Panc1 (cell line): ENCODE measurements at regions not wholly inside any gene's neighbourhood (a gene's known extent, or its start where the extent isn't known, plus 50 kb on each side); places are given as distances from the start of the nearest gene placed in this dataset.

Experiments
- ATAC-seq: fragments of 200-7000 bp; cut with Tn5 transposase; 2 replicates; pipeline ENCODE4 v1.9.1; 2020; ENCODE audit warnings: mild to moderate bottlenecking, moderate library complexity
- BruUV-seq: library from RNA; stranded (reverse); fragments of 400-500 nt; replicated peaks from 2 replicates; lab custom pipeline; 2021; lab: Mats Ljungman, UMichigan
- CTCF ChIA-PET: fragments of 300-600 bp; sonication (Branson Sonifier 250); formaldehyde crosslinking; loops from one replicate; lab custom pipeline; 2022; ENCODE audit warnings: antibody characterized with exemption; lab: Charles Lee
- POLR2A ChIA-PET: fragments of 300-600 bp; sonication (Branson Sonifier 250); formaldehyde crosslinking; loops from one replicate; lab custom pipeline; 2022; ENCODE audit warnings: antibody characterized with exemption; lab: Charles Lee
- DNase-seq: peaks from one replicate; pipeline ENCODE4 v3.0.0-alpha.2; 2010; ENCODE audit warnings: low read depth, low spot score
- H3K27ac ChIP-seq: 2 replicates; pipeline ENCODE4 v1.5.1; 2011; ENCODE audit warnings: mild to moderate bottlenecking, low read length, inconsistent platforms
- H3K27me3 ChIP-seq: fragments of 200-500 bp; sonication (Bioruptor generic); 2 replicates; pipeline ENCODE4 v1.6.0; 2014; ENCODE audit warnings: low read length, inconsistent platforms; ENCODE audit not compliant: control insufficient read depth, insufficient read depth
- H3K36me3 ChIP-seq: fragments of 200-500 bp; sonication (Bioruptor generic); 2 replicates; pipeline ENCODE4 v1.5.1; 2014; ENCODE audit warnings: inconsistent platforms, mild to moderate bottlenecking, low read length, moderate library complexity; ENCODE audit not compliant: control insufficient read depth, insufficient read depth
- H3K4me1 ChIP-seq: 2 replicates; pipeline ENCODE4 v1.5.1; 2011; ENCODE audit warnings: inconsistent platforms, mild to moderate bottlenecking, low read length, moderate library complexity; ENCODE audit not compliant: control insufficient read depth, insufficient read depth
- H3K4me3 ChIP-seq, 2 experiments: 2 replicates each; pipeline ENCODE4 v1.5.1; 2011 to 2012; ENCODE audit warnings: low read depth in 2 of 2, low read length in 2 of 2, mild to moderate bottlenecking in 2 of 2, inconsistent platforms in 1 of 2, moderate library complexity in 1 of 2
- H3K9me3 ChIP-seq: fragments of 200-500 bp; sonication (Bioruptor generic); 2 replicates; pipeline ENCODE4 v1.5.1; 2014; ENCODE audit warnings: low read depth, mild to moderate bottlenecking, inconsistent platforms, low read length, moderate library complexity; ENCODE audit not compliant: control insufficient read depth, insufficient read depth
- POLR2AphosphoS5 ChIP-seq: IDR thresholded peaks from 2 replicates; pipeline ENCODE4 v1.6.1; 2012; ENCODE audit warnings: mild to moderate bottlenecking, low read depth, low read length, moderate library complexity
- SIN3A ChIP-seq: IDR thresholded peaks from 2 replicates; pipeline ENCODE4 v1.6.1; 2012; ENCODE audit warnings: low read depth, mild to moderate bottlenecking, low read length, moderate library complexity, borderline replicate concordance; ENCODE audit not compliant: insufficient read depth
- TCF7L2 ChIP-seq: IDR thresholded peaks from 2 replicates; pipeline ENCODE4 v1.6.1; 2011; ENCODE audit warnings: mild to moderate bottlenecking, low read depth, low read length, inconsistent platforms
- in situ Hi-C: cut with HindIII; loops from 2 replicates; pipeline ENCODE4 v1.10.0; 2016; ENCODE audit warnings: low sequenced_read_pairs, low pct_unique_long_range_greater_than_20kb
- intact Hi-C: fragments of 100-400 bp; cut with micrococcal nuclease; formaldehyde crosslinking; loops from one replicate; pipeline ENCODE4 v1.10.0; 2022; ENCODE audit not compliant: unreplicated experiment
- TF ChIP-seq, protein P1 (sequence below): fragments of 450-650 bp; IDR thresholded peaks from 2 replicates; pipeline ENCODE4 v1.5.1; 2017; ENCODE audit warnings: mild to moderate bottlenecking
- TF ChIP-seq, protein P2 (sequence below), 2 experiments: IDR thresholded peaks; 2 replicates each; pipeline ENCODE4 v1.6.1; 2011 to 2012; ENCODE audit warnings: low read depth in 2 of 2, control low read depth in 1 of 2, low read length in 1 of 2, mild to moderate bottlenecking in 1 of 2, moderate library complexity in 1 of 2; ENCODE audit not compliant: insufficient read depth in 1 of 2

DNA sequence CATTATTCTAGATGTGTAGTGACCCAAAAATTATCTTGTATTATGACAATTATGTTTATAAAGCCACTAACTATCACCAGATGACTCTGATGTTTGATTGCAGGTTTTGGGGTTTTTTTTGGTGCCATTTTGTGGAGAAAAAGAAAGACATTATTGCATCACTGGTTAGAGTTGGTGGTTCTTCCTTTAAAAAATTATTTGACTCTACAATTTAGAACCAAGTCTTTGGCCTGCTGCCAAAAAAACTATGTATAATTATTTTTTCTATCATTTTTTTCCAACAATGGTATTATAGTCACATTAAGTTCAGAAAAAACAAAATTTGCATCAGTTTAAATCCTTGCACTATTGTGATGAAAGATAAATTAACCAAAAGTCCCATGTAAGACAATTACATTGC, 258.6 kb upstream of the GRM7 start:
- Histone ChIP-seq H3K4me1 (no peaks in the 10 kb centered on the region), H3K9me3 (no peaks in the 10 kb centered on the region), H3K27me3 (no peaks in the 10 kb centered on the region), H3K36me3 (no peaks in the 10 kb centered on the region), H3K4me3 (no peak overlapping the region), H3K27ac (no peak overlapping the region)
- ChIA-PET CTCF (no interaction called here), POLR2A (no interaction called here)
- no TSS peak for BruUV-seq
- no peak for TF ChIP-seq SIN3A
- TF ChIP-seq, protein P1, sequence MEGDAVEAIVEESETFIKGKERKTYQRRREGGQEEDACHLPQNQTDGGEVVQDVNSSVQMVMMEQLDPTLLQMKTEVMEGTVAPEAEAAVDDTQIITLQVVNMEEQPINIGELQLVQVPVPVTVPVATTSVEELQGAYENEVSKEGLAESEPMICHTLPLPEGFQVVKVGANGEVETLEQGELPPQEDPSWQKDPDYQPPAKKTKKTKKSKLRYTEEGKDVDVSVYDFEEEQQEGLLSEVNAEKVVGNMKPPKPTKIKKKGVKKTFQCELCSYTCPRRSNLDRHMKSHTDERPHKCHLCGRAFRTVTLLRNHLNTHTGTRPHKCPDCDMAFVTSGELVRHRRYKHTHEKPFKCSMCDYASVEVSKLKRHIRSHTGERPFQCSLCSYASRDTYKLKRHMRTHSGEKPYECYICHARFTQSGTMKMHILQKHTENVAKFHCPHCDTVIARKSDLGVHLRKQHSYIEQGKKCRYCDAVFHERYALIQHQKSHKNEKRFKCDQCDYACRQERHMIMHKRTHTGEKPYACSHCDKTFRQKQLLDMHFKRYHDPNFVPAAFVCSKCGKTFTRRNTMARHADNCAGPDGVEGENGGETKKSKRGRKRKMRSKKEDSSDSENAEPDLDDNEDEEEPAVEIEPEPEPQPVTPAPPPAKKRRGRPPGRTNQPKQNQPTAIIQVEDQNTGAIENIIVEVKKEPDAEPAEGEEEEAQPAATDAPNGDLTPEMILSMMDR: no peak
- TF ChIP-seq TCF7L2: no peak
- TF ChIP-seq POLR2AphosphoS5: no peak
- TF ChIP-seq, protein P2, sequence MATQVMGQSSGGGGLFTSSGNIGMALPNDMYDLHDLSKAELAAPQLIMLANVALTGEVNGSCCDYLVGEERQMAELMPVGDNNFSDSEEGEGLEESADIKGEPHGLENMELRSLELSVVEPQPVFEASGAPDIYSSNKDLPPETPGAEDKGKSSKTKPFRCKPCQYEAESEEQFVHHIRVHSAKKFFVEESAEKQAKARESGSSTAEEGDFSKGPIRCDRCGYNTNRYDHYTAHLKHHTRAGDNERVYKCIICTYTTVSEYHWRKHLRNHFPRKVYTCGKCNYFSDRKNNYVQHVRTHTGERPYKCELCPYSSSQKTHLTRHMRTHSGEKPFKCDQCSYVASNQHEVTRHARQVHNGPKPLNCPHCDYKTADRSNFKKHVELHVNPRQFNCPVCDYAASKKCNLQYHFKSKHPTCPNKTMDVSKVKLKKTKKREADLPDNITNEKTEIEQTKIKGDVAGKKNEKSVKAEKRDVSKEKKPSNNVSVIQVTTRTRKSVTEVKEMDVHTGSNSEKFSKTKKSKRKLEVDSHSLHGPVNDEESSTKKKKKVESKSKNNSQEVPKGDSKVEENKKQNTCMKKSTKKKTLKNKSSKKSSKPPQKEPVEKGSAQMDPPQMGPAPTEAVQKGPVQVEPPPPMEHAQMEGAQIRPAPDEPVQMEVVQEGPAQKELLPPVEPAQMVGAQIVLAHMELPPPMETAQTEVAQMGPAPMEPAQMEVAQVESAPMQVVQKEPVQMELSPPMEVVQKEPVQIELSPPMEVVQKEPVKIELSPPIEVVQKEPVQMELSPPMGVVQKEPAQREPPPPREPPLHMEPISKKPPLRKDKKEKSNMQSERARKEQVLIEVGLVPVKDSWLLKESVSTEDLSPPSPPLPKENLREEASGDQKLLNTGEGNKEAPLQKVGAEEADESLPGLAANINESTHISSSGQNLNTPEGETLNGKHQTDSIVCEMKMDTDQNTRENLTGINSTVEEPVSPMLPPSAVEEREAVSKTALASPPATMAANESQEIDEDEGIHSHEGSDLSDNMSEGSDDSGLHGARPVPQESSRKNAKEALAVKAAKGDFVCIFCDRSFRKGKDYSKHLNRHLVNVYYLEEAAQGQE (IDR thresholded peaks at IDR 0.05; ENCODE audit: insufficient read depth in 1 of 2, low read depth in 2 of 2, low read length in 1 of 2): no peak
- ATAC-seq (no peak), DNase-seq (no peak)
- intact Hi-C loops (no loop called here), in situ Hi-C loops (no loop called here)

DNA sequence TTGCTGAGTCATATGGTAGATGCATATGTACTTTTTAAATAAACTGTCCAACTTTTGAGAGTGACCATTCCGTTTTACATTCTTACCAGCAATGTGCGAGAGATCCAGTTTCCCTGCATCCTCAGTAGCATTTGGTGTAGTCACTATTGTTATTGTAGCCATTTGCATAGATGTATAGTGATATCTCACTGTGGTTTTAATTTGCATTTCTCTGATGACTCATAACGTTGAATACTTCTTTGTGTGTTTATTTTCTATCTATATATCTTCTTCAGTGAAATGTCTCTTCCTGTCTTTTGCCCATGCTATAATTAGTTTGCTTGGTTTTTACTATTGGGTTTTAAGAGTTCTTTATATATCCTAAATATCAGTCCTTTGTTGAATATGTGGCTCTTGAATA, 255.7 kb upstream of the GRM7 start:
- in situ Hi-C loops (no loop called here), intact Hi-C loops (no loop called here)
- DNase-seq (no peak), ATAC-seq (no peak)
- Histone ChIP-seq H3K9me3 (no peaks in the 10 kb centered on the region), H3K27ac (no peak overlapping the region), H3K4me3 (no peak overlapping the region), H3K36me3 (no peaks in the 10 kb centered on the region), H3K4me1 (no peaks in the 10 kb centered on the region), H3K27me3 (no peaks in the 10 kb centered on the region)
- CTCF ChIA-PET: no interaction called here
- POLR2A ChIA-PET: no interaction called here
- no TSS peak for BruUV-seq
- TF ChIP-seq, protein P2 (IDR thresholded peaks at IDR 0.05; ENCODE audit: insufficient read depth in 1 of 2, low read depth in 2 of 2, low read length in 1 of 2): no peak
- no peak for TF ChIP-seq SIN3A
- TF ChIP-seq TCF7L2: no peak
- TF ChIP-seq, protein P1: no peak
- TF ChIP-seq POLR2AphosphoS5: no peak
